ENCODE measurements at regions not wholly inside any gene's neighbourhood (a gene's known extent, or its start where the extent isn't known, plus 50 kb on each side); places are given as distances from the start of the nearest gene placed in this dataset.
"Not testable (repeated sequence)": the region's sequence is repeated elsewhere in the genome, so short reads cannot be mapped to it uniquely, and the experiment has no call there.

DNA sequence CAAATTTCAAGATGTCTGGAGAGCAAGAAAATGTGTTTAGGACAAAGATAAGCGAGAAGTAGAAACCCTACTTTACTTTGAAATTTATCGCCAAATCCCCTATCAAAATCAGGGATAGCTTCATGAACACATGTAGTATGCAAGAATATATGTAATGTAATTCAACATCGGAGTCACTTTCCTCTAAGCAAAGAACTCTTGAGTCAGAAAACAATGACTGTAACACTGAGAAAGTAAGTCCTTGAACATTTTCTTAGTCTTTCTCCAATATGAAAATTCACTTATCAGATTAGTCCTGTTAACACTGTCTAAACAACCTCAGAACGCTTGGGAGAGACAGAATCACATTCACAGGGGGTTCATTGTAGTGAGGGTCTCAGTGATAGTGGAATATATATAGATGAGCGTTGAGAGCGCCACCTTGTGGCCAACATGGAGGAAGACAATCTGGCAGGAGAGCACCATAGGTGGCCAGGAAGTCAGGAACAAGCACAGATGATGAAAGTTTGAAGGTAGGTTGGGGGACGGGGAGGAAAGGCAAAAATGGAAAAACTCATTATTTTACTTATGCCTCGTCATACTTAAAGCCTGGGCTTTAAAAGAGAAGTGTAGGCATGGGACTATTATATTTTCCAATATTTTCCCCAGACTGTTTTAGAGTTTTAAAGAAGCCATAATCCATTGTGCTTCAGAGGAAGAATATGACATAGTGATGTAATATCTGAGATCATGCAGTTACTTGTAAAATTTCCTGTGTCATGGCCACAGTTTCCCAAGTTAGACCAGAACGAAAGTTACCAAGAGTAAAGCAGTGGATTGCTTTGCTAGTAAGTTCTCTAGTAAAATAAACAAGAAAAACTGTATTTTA is 115.5 kb upstream of the GNAI1 start:
- peak; percentile 6 for DNase-seq (ENCODE audit: low read depth)

DNA sequence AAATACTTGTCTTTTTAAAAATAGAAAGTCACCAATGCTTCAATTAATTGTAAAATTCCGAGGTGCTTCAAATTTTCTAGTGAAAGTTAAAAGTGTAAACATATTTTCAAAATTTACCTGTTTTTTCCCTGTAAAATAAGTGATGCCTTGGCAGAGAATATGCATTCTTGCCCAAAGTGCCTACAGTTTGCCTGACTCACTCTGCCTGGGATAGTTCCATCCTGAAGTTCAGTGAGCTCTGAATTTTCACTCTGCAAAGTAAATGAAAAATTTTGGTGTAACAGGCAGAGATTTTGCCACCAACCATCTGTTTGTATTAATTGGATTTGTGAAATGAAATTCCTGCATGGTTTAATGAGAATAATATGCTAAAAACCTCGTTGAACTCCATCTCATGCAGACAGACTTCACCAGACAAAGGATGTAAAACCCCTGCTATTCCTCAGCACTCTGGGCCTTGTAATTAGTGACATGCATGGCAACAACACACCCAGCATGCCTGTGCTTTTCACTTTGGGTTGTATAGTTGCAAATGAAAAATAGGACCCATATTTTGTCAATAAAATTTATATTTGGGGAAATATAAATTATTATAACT is 117.4 kb upstream of the GNAI1 start:
- no peak for DNase-seq (ENCODE audit: low read depth)

DNA sequence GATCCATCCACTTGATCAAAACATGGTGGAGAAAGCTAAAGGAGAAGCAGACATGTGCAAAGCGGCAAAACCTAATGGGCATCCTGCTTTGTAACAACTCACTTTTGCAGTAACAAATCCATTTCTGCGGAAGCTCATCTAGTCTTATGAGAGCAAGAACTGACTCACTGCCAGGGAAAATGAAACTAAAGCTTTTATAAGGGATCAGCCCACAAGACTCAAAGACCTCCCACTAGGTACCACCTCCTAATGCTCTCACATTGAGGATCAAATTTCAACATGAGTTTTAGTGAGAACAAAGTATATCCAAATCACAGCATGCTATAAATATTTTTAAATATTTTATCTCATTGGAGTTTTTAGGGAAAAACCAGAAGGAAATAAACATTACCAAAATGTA is 120.1 kb upstream of the GNAI1 start:
- DNase-seq (ENCODE audit: low read depth) = no peak

DNA sequence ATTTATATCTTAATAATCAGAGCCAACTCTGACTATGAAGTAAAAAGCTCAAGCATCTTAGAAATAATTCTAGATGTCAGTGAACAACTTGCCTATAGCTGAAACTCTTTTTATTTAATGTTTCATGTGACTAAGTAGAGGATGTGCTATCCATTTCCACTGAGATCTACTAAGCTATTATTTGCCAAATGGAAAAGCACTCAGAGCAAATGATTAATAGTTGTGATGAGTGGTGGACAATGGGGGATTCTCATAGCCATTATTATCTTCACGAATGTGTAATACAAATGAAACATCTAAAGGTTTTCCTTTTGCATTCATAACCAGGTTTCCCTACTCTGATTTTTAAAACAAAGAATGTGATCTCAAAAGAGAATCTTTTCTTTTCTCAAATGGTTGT is 126.6 kb upstream of the GNAI1 start:
- no peak for DNase-seq (ENCODE audit: low read depth)

DNA sequence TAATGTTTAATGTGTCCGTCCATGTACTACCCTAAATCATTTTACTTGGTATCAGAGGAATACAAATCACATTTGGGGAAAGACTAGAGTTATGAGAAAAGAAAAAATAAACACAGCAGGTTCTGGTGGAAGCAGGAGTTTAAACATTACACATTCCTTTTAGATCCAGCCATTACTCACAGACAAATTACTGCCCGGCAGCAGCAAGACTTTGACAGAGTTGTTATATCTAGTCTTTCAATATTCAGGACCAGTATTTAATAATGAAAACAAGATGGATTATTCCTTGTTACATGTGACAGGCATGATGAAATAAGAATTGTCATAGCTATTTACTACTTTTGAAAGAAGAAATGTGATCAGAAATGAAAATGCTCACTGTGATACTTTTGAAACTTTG is 131.8 kb upstream of the GNAI1 start:
- DNase-seq (ENCODE audit: low read depth) = no peak

DNA sequence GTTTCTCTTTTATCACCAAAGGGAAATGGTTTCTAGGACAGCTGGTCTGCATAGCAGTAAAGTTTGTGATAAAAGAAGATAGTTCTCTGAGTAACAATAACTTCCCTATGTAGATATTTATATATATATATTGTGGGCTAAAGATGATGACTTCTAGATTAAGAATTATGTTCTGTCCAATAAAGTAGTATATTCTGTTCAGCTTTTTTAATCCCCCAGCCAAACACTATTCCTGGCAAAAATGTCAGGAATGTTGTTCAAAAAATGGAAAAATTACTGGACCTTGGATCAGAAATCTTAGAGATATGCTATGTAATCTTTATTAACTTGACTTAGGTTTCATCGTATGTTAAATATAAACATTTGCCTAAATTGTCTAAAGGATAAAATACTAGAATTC is 136.3 kb upstream of the GNAI1 start:
- DNase-seq (ENCODE audit: low read depth) = no peak

DNA sequence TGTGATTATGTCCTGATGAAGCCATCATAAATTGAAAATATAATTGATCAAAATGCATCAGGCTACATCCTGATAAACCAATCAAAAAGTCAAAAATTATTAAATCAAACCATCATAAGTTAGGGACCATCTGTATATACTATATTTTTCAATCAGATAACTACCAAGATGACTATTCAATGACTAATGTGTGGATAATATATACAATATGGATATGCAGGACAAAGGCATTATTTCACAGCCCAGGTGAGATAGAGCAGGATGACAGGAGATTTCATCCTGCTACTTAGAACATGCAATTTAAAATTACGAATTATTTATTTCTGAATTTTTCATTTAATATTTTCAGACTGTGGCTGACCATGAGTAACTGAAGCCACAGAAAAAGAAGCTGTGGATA is 137.3 kb upstream of the GNAI1 start:
- no peak for DNase-seq (ENCODE audit: low read depth)

DNA sequence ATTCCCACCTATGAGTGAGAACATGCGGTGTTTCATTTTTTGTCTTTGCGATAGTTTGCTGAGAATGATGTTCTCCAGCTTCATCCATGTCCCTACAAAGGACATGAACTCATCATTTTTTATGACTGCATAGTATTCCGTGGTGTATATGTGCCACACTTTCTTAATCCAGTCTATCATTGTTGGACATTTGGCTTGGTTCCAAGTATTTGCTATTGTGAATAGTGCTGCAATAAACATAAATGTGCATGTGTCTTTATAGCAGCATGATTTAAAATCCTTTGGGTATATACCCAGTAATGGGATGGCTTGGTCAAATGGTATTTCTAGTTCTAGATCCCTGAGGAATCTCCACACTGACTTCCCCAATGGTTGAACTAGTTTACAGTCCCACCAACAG is 138.9 kb upstream of the GNAI1 start:
- not testable (repeated sequence) for DNase-seq (ENCODE audit: low read depth)

DNA sequence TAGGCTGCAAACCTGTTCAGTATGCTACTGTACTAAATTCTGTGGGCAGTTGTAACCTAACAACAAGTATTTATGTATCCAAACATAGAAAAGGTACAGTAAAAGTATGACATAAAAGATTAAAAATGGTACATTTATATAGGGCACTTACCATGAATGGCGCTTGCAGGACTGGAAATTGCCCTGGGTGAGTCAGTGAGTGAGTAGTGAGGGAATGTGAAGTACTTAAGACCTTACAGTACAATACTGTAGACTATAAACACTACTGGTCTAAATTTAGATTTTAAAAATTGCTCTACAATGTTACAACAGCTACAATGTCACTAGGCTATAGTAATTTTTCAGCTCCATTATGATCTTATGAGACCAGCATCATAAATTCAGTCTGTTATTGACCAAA is 146.0 kb upstream of the GNAI1 start:
- no peak for DNase-seq (ENCODE audit: low read depth)

DNA sequence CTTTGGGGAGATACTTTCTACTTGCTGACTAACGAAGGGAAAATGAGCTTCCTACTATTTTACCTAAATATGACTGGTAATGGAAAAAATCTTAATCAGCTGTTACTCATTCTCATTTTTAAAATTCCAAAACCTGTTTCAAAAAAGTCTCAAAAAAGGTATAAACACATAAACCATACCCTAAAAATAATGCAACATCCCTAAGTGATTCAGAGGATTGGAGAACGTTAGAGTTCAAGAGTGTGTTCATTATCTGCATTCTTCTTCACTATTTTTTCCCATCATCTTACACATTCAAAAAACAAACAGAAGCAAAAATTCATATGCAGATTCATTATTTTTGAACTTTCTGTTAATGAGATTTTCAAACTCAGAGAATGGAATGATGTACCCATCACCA is 150.4 kb upstream of the GNAI1 start:
- DNase-seq (ENCODE audit: low read depth) = no peak

DNA sequence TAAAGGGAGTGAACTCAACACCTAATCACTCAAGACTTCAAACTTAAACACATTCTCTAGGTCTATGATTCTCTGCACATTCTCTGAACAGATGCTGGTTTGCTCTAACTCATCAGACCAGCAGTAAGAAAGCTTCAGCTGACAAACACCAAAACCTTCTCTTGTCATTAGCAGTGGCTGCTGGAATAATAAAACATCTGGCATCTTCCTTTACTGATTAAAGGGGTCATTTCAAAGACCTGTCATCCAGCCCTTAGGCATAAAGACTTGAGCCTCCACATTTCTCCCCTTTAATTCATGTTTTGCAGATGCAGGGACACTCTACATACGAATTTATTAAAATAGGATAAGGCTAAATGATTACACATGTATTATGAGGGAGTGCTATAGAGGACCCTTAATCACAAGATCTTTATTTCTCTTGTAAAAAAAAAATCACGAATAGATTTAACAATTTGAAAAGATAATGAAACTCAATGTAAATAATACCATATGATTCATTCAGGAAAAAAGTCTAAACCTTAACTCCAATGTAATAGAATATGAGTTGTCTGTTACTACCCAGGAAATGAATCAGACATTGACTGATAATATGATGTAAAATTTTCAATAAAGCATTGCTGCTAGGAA is 152.4 kb upstream of the GNAI1 start:
- DNase-seq (ENCODE audit: low read depth) = no peak

DNA sequence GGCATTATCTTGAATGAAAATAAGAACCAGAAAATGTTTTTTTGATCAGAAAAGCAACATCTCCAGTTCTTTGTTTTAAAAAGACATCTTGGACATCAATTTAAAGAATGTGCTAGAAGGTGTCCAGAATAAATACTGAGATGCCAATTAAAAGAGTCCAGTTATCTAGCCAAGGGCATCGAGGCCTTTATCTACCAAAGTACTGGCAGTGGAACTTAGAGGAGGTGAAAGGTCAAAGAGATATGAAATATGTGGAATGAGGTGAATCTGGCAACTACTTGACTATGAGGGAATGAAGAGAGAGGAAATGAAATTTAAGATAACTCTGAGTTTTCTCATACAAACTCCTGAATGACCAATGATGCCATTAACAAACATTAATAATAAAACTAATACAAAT is 154.3 kb upstream of the GNAI1 start:
- no peak for DNase-seq (ENCODE audit: low read depth)

DNA sequence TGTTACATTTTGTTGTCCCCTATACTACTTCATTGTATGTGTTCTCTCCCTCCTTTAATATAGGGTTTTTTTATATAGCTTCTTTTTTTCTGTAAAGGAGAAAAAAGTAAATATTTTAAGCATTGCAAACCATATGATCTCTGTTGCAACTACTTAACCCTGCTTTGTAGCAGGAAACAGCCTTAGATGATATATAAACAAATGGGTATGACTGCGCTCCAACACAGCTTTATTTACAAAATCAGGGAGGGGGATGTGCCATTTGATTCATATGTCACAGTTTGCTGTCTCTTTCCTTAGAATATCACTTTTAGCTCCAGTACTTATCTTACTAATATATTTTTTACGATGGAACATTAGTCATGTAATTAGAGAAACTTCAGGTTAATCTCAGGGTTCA is 155.2 kb upstream of the GNAI1 start:
- no peak for DNase-seq (ENCODE audit: low read depth)

DNA sequence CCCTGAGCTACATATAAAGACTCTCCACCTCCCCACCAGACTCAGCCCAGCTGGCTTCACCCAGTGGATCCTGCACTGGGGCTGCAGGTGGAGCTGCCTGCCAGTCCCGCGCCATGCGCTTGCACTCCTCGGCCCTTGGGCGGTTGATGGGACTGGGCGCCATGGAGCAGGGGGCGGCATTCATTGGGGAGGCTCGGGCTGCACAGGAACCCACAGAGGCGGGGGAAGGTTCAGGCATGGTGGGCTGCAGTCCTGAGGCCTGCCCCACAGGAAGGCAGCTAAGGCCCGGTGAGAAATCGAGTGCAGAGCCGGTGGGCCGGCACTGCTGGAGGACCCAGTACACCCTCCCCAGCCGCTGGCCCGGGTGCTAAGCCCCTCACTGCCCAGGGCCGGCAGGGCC is 157.2 kb upstream of the GNAI1 start:
- no peak for DNase-seq (ENCODE audit: low read depth)

DNA sequence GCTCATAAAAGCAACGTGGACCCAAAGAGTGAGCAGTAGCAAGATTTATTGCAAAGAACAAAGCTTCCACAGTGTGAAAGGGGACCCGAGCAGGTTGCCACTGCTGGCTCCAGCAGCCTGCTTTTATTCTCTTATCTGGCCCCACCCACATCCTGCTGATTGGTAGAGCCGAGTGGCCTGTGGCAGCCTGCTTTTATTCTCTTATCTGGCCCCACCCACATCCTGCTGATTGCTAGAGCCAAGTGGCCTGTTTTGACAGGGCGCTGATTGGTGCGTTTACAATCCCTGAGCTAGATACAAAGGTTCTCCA is 158.0 kb upstream of the GNAI1 start:
- not testable (repeated sequence) for DNase-seq (ENCODE audit: low read depth)

DNA sequence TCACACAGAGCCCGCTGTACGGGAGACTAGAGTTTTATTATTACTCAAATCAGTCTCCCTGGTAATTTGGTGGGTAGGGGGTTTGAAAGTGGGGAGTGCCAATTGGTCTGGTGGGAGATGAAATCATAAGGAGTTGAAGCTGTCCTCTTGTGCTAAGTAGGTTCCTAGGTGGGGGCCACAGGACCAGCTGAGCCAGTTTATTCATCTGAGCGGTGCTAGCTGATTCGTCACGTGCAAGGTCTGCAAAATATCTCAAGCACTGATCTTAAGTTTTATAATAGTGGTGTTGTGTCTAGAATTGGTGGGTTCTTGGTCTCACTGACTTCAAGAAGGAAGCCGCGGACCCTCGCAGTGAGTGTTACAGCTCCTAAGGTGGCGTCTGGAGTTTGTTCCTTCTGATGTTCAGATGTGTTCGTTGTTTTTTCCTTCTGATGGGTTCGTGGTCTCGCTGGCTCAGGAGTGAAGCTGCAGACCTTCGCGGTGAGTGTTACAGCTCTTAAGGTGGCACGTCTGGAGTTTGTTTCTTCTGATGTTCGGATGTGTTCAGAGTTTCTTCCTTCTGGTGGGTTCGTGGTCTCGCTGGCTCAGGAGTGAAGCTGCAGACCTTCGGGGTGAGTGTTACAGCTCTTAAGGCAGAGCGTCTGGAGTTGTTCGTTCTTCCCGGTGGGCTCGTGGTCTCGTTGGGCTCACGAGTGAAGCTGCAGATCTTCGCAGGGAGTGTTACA is 158.5 kb upstream of the GNAI1 start:
- not testable (repeated sequence) for DNase-seq (ENCODE audit: low read depth)

DNA sequence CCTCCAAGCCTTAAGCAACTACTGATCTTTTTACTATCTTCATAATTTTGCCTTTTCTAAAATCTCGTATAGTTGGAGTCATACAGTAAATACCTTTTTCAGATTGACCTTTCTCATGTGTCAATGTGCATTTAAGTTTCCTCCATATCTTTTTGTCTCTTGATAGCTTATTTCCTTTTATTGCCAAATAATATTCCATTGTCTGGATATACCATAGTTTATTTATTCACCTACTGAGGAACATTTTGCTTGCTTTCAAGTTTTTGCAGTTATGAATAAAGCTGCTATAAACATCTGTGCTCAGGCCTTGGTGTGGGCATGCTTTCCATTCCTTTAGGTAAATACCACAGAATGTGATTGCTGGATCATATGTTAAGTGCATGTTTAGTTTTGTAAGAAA is 161.2 kb upstream of the GNAI1 start:
- no peak for DNase-seq (ENCODE audit: low read depth)

DNA sequence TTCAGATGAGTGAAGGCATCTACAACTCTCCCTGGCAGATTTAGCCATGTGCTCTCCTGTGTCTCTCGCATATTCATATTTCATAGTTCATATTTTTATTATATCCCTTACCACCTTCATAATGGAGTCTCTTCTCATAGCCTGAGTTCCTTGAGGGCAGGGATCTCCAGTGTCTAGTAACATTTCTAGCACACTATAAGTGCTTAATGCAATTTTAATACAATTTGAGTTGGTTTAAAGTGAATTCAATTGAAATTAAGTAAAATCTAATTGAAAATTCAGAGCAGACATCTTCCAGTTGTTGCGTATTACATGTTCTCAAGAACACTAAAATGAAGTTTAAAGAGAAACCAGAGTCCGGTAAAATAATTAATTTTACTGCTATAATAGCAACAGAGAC is 163.6 kb upstream of the GNAI1 start:
- DNase-seq (ENCODE audit: low read depth) = no peak

DNA sequence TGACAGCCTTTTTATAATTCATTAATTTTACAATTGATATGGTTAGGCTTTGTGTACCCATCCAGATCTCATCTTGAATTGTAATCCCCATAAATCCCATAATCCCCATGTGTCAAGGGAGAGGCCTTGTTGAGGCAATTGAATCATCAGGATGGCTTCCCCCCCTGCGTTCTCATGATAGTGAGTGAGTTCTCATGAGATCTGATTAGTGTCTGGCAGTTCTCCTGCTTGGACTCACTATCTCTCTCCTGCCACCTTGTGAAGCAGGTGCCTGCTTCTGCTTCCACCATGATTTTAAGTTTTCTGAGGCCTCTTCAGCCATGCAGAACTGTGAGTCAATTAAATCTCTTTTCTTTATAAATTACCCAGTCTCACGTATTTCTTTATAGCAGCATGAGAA is 165.7 kb upstream of the GNAI1 start:
- no peak for DNase-seq (ENCODE audit: low read depth)

DNA sequence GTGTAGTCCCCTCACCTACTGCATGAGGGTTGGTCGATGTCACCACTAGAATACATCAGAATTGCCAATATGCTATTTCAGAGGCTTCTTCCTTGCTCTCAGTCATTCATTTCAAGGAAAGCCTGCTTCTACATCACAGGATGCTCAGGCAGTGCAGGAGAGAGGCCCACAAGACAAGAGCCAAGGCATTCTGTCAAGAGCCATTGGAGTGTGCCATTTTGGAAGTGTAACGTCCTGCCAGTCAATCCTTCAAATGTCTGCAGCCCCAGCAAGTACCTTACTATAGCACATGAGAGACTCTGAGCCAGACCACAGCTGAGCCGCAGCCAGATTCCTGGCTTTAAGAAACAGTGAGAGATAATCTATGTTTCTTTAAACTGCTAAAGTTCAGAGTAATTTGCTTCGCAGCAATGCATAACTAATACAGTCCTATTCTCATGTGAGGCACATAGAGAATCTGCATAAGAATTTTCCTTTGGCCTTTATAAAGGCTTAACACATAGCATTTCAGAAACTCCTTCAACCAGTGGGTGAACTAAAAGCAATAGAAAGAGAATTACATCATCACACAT is 166.5 kb upstream of the GNAI1 start:
- DNase-seq (ENCODE audit: low read depth) = no peak

DNA sequence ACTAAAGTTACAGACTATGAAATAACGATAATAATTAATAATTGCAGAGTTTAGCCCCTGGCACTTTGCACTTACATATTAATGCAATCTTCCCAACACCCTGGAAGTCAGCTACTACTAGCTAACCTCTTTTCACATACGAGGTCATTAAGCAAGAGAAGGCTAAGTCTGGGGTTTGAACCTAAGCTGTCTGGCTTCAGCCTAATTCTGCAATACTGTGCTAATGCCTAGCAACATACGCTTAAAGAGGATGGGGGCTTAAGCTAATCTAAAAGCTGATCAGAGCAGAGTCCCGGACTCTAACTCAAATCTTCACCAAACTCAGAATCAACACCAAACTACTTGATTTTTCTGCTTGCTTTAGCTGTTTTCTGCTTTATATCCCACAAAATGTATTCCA is 168.7 kb upstream of the GNAI1 start:
- DNase-seq (ENCODE audit: low read depth) = no peak

DNA sequence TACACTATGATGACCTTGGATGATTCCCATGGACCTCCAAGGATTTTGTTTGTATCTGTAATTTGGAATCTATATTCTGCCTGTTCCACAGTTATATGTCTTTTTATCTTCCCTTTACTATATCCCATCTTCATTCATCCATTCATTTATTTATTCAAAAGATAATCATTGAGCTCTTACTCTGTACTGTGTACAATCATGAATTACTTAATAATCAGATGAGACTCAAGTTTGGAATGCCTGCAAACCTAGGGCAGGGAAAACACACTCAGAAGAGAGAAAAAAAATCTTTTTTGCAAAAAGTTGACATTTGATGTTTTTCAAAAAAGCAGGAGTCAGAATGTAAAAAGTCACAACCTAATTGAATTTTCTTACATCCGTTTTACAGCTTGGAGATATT is 170.2 kb upstream of the GNAI1 start:
- DNase-seq (ENCODE audit: low read depth) = no peak

DNA sequence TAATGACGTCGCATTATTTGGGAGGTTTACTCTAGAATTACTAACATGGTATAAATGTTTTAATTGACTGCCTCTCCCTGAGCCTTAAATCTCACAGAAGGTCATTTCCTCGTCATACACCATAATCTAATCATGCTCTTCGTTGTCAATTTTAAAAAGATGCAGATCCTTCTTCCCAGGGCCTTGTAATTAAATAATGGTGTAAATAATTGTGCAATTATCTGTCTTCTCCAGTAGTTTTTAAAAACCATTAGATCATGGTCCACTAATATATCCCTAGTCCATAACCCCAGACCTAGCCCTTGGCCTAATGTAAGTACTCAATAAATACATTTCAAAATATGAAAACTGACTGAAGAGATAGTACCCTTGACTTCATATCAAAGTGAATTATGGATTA is 181.5 kb upstream of the GNAI1 start:
- no peak for DNase-seq (ENCODE audit: low read depth)
